Upper lobe of right lung (tissue), 1 donor: ENCODE measurements at regions not wholly inside any gene's neighbourhood (a gene's known extent, or its start where the extent isn't known, plus 50 kb on each side); places are given as distances from the start of the nearest gene placed in this dataset.

Experiments
- ATAC-seq: fragments of 200-7000 bp; cut with Tn5 transposase; one replicate; pipeline ENCODE4 v1.9.1; 2020; ENCODE audit warnings: mild to moderate bottlenecking, moderate library complexity
- DNase-seq: peaks from one replicate; pipeline ENCODE4 v3.0.0-alpha.2; 2020
- H3K27ac ChIP-seq: fragments of 200-600 bp; one replicate; pipeline ENCODE4 v1.8.0; 2022
- H3K27me3 ChIP-seq: fragments of 200-600 bp; one replicate; pipeline ENCODE4 v1.8.0; 2022; ENCODE audit warnings: mild to moderate bottlenecking
- H3K36me3 ChIP-seq: fragments of 200-600 bp; one replicate; pipeline ENCODE4 v1.8.0; 2022
- H3K4me1 ChIP-seq: fragments of 200-600 bp; one replicate; pipeline ENCODE4 v1.8.0; 2022
- H3K4me3 ChIP-seq: fragments of 200-600 bp; one replicate; pipeline ENCODE4 v1.8.0; 2022; ENCODE audit warnings: mild to moderate bottlenecking
- H3K9me3 ChIP-seq: fragments of 200-600 bp; one replicate; pipeline ENCODE4 v1.8.0; 2022
- intact Hi-C: fragments of 100-400 bp; cut with DNase I; formaldehyde crosslinking; loops from one replicate; pipeline ENCODE4 v1.11.0; 2022
- TF ChIP-seq, protein P1 (sequence below): fragments of 200-600 bp; IDR thresholded peaks from one replicate; pipeline ENCODE4 v1.8.0; 2022; ENCODE audit warnings: antibody characterized with exemption
- donor health status: DM: no; HTN: yes; CAD: no; lungs with severe emphysema.

DNA sequence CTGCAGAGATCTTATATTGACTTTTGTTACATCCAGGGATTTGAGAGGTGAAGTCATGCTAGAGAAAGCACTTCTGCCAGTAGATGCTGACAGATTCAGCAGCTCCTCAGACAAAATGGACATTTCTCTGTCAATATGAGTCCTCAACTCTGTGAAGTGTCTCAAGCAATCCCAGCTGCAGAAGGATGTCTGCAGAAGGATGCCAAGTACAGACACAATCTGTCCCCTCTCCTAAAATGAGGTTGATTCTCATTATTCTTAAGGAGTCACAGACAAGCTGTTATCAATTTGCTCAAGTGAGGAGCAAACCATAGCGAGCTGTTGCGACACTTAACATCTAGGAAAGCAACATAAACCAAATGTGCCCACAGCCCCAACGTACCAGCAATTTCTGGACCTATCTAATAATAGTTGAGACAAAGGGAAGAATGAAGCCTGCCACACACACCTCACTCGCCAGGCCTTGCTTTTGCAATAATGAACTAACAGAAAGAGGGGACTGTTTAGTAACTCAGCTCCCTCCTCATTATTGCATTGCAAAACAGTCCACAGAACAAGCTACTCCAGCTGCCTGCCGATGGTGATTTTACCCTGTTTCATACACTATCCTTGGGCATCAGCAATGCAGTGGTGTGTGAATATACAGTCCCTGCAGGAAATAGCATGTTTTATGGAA, 364.2 kb upstream of the PDE4D start:
- intact Hi-C loops = no loop called here
- ATAC-seq (peak; percentile 88), DNase-seq (no peak)
- Histone ChIP-seq H3K4me3 (no peak overlapping the region), H3K27me3 (no peaks in the 10 kb centered on the region), H3K9me3 (no peaks in the 10 kb centered on the region), H3K4me1 (no peaks in the 10 kb centered on the region), H3K27ac (no peak overlapping the region), H3K36me3 (no peaks in the 10 kb centered on the region)
- TF ChIP-seq, protein P1, sequence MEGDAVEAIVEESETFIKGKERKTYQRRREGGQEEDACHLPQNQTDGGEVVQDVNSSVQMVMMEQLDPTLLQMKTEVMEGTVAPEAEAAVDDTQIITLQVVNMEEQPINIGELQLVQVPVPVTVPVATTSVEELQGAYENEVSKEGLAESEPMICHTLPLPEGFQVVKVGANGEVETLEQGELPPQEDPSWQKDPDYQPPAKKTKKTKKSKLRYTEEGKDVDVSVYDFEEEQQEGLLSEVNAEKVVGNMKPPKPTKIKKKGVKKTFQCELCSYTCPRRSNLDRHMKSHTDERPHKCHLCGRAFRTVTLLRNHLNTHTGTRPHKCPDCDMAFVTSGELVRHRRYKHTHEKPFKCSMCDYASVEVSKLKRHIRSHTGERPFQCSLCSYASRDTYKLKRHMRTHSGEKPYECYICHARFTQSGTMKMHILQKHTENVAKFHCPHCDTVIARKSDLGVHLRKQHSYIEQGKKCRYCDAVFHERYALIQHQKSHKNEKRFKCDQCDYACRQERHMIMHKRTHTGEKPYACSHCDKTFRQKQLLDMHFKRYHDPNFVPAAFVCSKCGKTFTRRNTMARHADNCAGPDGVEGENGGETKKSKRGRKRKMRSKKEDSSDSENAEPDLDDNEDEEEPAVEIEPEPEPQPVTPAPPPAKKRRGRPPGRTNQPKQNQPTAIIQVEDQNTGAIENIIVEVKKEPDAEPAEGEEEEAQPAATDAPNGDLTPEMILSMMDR = no peak

DNA sequence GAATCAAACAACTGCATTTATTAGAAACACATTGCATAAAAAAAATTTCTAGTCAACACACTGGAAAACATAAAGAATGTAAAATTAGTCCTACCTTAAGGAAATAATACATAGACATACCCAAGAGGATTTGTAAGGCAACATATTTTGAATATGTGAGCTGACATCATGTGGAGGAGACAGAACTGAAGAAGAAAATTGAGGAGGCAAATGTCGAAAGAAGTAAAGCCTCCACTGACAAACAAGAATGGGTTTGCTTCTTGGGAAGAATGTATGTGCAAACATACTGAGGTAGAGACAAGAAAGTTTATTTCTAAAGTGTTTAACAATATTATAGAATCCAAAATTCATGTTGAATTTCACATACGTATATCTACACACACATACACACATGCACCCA, 363.0 kb upstream of the PDE4D start:
- Histone ChIP-seq H3K27ac (no peak overlapping the region), H3K4me1 (no peaks in the 10 kb centered on the region), H3K4me3 (no peak overlapping the region), H3K9me3 (no peaks in the 10 kb centered on the region), H3K27me3 (no peaks in the 10 kb centered on the region), H3K36me3 (no peaks in the 10 kb centered on the region)
- intact Hi-C loops = no loop called here
- ATAC-seq (no peak), DNase-seq (no peak)
- TF ChIP-seq, protein P1 = no peak

DNA sequence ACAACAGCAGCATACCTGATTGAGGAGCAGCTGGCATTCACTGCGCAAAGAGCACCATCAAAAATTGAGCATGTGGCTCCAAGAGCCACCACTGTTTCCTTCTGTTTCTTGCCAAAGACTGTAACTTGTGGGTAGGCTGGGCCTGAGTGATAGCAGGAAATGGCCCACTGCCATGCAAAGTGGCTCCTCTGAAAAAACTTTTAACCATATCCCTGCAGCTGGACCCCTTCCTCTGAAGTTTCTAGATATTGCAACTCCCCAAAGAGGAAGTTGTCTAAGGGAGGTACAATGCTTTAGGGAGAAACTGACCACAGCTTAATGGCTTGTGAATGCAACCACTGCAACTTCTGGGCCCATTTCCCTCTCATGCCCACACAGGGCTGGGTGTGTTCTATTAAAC, 355.4 kb upstream of the PDE4D start:
- Histone ChIP-seq H3K27ac (no peak overlapping the region), H3K9me3 (peaks cover 8% of the 10 kb centered on the region), H3K27me3 (no peaks in the 10 kb centered on the region), H3K4me1 (no peaks in the 10 kb centered on the region), H3K36me3 (no peaks in the 10 kb centered on the region), H3K4me3 (no peak overlapping the region)
- intact Hi-C loops = no loop called here
- no peak for DNase-seq
- TF ChIP-seq, protein P1 = no peak
- ATAC-seq = peak; percentile 82

DNA sequence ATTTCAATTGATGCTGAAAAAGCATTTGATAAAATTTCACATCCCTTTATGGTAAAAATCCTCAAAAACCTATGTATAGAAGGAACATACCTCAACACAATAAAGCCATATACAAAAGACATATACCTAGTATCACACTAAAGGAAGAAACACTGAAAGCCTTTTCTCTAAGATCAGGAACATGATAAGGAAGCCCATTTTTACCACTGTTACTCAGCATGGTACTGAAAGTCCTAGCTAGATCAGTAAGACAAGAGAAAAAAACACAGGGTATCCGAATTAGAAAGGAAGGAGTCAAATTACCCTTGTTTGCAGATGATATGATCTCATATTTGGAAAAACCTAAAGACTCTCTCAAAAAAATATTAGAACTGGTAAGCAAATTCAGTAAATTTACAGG, 350.2 kb upstream of the PDE4D start:
- Histone ChIP-seq H3K9me3 (peaks cover 8% of the 10 kb centered on the region), H3K4me1 (no peaks in the 10 kb centered on the region), H3K4me3 (no peak overlapping the region), H3K27ac (no peak overlapping the region), H3K36me3 (no peaks in the 10 kb centered on the region), H3K27me3 (no peaks in the 10 kb centered on the region)
- intact Hi-C loops = no loop called here
- no peak for ATAC-seq
- TF ChIP-seq, protein P1 = no peak
- DNase-seq = no peak

DNA sequence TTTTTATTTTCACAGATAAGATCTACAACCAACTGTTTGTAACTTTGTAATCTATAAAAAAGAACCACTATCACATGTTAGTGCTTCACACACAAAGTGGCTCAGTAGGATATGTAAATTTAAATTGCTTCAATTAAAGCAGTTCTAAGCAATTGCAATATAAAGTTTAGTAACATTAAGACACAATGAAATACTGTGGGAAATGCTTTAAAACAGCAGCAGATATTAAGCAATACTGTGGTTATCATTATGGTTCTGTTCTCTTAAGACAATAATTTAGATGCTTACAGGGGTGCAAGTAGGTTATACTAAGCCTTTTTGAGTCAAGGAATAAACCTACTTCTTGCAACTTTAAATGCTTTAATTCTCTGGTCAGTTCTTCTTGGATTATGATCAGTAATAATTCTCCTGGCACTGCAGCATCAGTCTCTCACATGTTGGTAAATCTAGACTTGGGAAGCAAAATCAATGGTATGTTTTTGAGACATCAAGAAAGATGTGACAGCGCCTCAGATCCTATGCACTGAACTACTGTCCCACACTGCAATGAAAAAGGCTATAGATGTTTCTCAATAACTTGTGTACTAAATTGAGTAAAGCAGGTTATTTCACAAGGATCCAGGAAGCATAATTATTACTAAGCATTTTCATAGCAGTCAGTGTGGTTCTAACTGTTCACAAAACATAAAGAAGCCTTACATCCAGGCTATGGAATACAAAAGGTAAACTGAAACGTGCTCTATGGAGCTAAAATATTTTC, 338.7 kb upstream of the PDE4D start:
- no peaks in the 10 kb centered on the region for H3K4me1 ChIP-seq
- ATAC-seq (peak; percentile 72), DNase-seq (no peak)
- no peak overlapping the region for H3K4me3 ChIP-seq
- intact Hi-C loops = no loop called here
- H3K9me3 ChIP-seq = no peaks in the 10 kb centered on the region
- no peaks in the 10 kb centered on the region for H3K27me3 ChIP-seq
- TF ChIP-seq, protein P1 = no peak
- no peaks in the 10 kb centered on the region for H3K36me3 ChIP-seq
- H3K27ac ChIP-seq = no peak overlapping the region
